ENCODE measurements at regions not wholly inside any gene's neighbourhood (a gene's known extent, or its start where the extent isn't known, plus 50 kb on each side); places are given as distances from the start of the nearest gene placed in this dataset.

DNA sequence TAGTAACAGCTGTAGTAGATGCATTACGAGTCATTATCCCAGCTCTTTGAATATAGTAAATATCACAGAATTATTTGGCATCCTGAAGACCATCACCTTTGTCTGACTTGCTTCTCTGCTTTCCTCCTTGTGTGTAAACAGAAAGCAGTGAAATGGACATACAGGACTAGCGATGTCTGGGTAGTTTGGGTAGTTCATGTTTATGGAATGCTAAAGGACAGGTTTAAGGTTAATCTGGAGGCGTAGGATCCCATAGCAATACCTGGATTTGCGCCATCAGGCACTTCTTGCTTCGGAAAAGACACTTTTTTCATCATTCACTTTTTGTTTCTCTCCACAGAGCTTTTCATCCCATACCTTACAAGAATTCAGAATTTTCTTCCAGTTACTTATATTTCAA, 232.2 kb downstream of the GPAT3 start:
- Mint-ChIP-seq H3K27me3 (ENCODE audit: unreplicated experiment) (no peaks in the 10 kb centered on the region), H3K4me1 (ENCODE audit: low read depth, unreplicated experiment) (no peaks in the 10 kb centered on the region), H3K4me3 (ENCODE audit: low read depth, unreplicated experiment) (no peak overlapping the region), H3K27ac (ENCODE audit: unreplicated experiment) (no peak overlapping the region), H3K9me3 (ENCODE audit: low read depth, unreplicated experiment) (no peaks in the 10 kb centered on the region), H3K36me3 (ENCODE audit: insufficient read depth, unreplicated experiment) (no peaks in the 10 kb centered on the region)
- TF ChIP-seq, protein P1, sequence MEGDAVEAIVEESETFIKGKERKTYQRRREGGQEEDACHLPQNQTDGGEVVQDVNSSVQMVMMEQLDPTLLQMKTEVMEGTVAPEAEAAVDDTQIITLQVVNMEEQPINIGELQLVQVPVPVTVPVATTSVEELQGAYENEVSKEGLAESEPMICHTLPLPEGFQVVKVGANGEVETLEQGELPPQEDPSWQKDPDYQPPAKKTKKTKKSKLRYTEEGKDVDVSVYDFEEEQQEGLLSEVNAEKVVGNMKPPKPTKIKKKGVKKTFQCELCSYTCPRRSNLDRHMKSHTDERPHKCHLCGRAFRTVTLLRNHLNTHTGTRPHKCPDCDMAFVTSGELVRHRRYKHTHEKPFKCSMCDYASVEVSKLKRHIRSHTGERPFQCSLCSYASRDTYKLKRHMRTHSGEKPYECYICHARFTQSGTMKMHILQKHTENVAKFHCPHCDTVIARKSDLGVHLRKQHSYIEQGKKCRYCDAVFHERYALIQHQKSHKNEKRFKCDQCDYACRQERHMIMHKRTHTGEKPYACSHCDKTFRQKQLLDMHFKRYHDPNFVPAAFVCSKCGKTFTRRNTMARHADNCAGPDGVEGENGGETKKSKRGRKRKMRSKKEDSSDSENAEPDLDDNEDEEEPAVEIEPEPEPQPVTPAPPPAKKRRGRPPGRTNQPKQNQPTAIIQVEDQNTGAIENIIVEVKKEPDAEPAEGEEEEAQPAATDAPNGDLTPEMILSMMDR (IDR thresholded peaks at IDR 0.05; ENCODE audit: unreplicated experiment) = no peak
- DNase-seq = no peak
- no TSS peak for BruUV-seq (replicated peaks)
- intact Hi-C loops (cut with micrococcal nuclease; ENCODE audit: unreplicated experiment) = no loop called here
- CTCF ChIA-PET = interaction anchor here (2.1 kb wide), 1 partner anchor 193 kb away, joined by 5 read pairs; no protein-coding TSS in a partner anchor

DNA sequence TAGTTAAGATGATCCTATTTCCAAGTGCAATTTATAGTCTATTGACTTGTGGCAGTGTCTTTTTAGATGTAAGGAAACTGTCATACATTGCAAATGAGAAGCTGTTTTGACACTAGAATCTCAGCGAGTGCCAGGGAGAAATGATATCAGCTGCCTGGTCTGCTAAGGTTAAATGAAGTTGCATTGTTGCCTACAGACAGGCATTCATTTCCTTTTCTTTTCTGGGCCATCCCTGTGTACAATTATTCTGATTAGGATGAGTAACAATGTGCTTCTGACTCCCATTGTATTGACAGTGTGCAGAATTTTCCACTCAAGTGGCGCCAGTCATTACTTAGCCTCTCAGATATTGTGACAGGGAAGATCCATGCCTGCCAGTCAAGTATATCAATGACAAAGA, 231.2 kb downstream of the GPAT3 start:
- no TSS peak for BruUV-seq (replicated peaks)
- TF ChIP-seq, protein P1 (IDR thresholded peaks at IDR 0.05; ENCODE audit: unreplicated experiment) = no peak
- Mint-ChIP-seq H3K9me3 (ENCODE audit: low read depth, unreplicated experiment) (no peaks in the 10 kb centered on the region), H3K4me1 (ENCODE audit: low read depth, unreplicated experiment) (no peaks in the 10 kb centered on the region), H3K27ac (ENCODE audit: unreplicated experiment) (no peak overlapping the region), H3K36me3 (ENCODE audit: insufficient read depth, unreplicated experiment) (no peaks in the 10 kb centered on the region), H3K4me3 (ENCODE audit: low read depth, unreplicated experiment) (no peak overlapping the region), H3K27me3 (ENCODE audit: unreplicated experiment) (no peaks in the 10 kb centered on the region)
- CTCF ChIA-PET = no interaction called here
- intact Hi-C loops (cut with micrococcal nuclease; ENCODE audit: unreplicated experiment) = no loop called here
- DNase-seq = no peak

- Mint-ChIP-seq H3K27ac (ENCODE audit: unreplicated experiment) (no peak overlapping the region), H3K9me3 (ENCODE audit: low read depth, unreplicated experiment) (no peaks in the 10 kb centered on the region), H3K4me1 (ENCODE audit: low read depth, unreplicated experiment) (no peaks in the 10 kb centered on the region), H3K27me3 (ENCODE audit: unreplicated experiment) (no peaks in the 10 kb centered on the region), H3K4me3 (ENCODE audit: low read depth, unreplicated experiment) (no peak overlapping the region), H3K36me3 (ENCODE audit: insufficient read depth, unreplicated experiment) (no peaks in the 10 kb centered on the region)
- CTCF ChIA-PET = no interaction called here
- BruUV-seq (replicated peaks) = no TSS peak
- intact Hi-C loops (cut with micrococcal nuclease; ENCODE audit: unreplicated experiment) = no loop called here
- DNase-seq = no peak
- TF ChIP-seq, protein P1 (IDR thresholded peaks at IDR 0.05; ENCODE audit: unreplicated experiment) = no peak
Measured at GRCh38 chr4:83759611-83760010, 223.7 kb downstream of the GPAT3 start.

DNA sequence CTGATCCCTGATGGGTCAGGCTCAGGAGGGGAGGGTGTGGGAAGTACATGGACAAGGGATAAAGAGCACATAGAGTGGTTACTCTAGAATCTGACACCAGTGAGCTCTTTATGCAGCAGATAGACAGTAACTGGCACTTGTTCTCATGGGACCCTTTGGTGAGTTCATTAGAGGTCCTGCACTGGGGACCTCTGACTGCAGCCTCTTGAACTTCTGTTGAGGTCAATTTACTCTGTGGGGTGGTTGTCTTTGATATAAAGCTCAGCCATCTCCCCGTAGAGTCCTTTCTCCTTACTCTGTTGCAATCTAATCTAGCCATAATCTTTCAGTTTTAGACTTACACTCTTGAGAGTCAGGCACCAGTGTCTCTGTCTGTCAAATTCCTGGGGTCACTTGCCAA, 222.4 kb downstream of the GPAT3 start:
- DNase-seq = no peak
- no peaks in the 10 kb centered on the region for H3K27me3 Mint-ChIP-seq (ENCODE audit: unreplicated experiment)
- no peak overlapping the region for H3K4me3 Mint-ChIP-seq (ENCODE audit: low read depth, unreplicated experiment)
- H3K27ac Mint-ChIP-seq (ENCODE audit: unreplicated experiment) = no peak overlapping the region
- no peaks in the 10 kb centered on the region for H3K9me3 Mint-ChIP-seq (ENCODE audit: low read depth, unreplicated experiment)
- no peaks in the 10 kb centered on the region for H3K36me3 Mint-ChIP-seq (ENCODE audit: insufficient read depth, unreplicated experiment)
- intact Hi-C loops (cut with micrococcal nuclease; ENCODE audit: unreplicated experiment) = no loop called here
- TF ChIP-seq, protein P1 (IDR thresholded peaks at IDR 0.05; ENCODE audit: unreplicated experiment) = no peak
- H3K4me1 Mint-ChIP-seq (ENCODE audit: low read depth, unreplicated experiment) = no peaks in the 10 kb centered on the region
- no TSS peak for BruUV-seq (replicated peaks)
- CTCF ChIA-PET = no interaction called here
